ENCODE measurements at regions not wholly inside any gene's neighbourhood (a gene's known extent, or its start where the extent isn't known, plus 50 kb on each side); places are given as distances from the start of the nearest gene placed in this dataset.
"Not testable (repeated sequence)": the region's sequence is repeated elsewhere in the genome, so short reads cannot be mapped to it uniquely, and the experiment has no call there.

GRCh38 chr9:16282718-16283117 lies 587.8 kb downstream of the BNC2 start:
- no peak for DNase-seq

- no peak for DNase-seq
Observed at GRCh38 chr9:16286160-16286559, 584.3 kb downstream of the BNC2 start.

- no peak for DNase-seq
Observed at GRCh38 chr9:16289639-16290038, 580.8 kb downstream of the BNC2 start.

- DNase-seq, result no peak
Observed at GRCh38 chr9:16290169-16290568, 580.3 kb downstream of the BNC2 start.

GRCh38 chr9:16291921-16292320 lies 578.5 kb downstream of the BNC2 start:
- no peak for DNase-seq

- DNase-seq, result no peak
Observed at GRCh38 chr9:16293610-16294009, 576.9 kb downstream of the BNC2 start.

- no peak for DNase-seq
Observed at GRCh38 chr9:16294133-16294770, 576.2 kb downstream of the BNC2 start.

- DNase-seq, result not testable (repeated sequence)
Observed at GRCh38 chr9:16294940-16295339, 575.5 kb downstream of the BNC2 start.

GRCh38 chr9:16299368-16299767 lies 571.1 kb downstream of the BNC2 start:
- DNase-seq, result not testable (repeated sequence)

GRCh38 chr9:16303506-16303905 lies 567.0 kb downstream of the BNC2 start:
- DNase-seq, result no peak

- no peak for DNase-seq
Observed at GRCh38 chr9:16304301-16304700, 566.2 kb downstream of the BNC2 start.

- no peak for DNase-seq
Observed at GRCh38 chr9:16306586-16306985, 563.9 kb downstream of the BNC2 start.

- DNase-seq, result no peak
Observed at GRCh38 chr9:16307626-16308195, 562.8 kb downstream of the BNC2 start.

- no peak for DNase-seq
Observed at GRCh38 chr9:16308645-16309044, 561.8 kb downstream of the BNC2 start.

- no peak for DNase-seq
Observed at GRCh38 chr9:16309082-16309468, 561.4 kb downstream of the BNC2 start.

- no peak for DNase-seq
Observed at GRCh38 chr9:16309469-16310271, 560.8 kb downstream of the BNC2 start.

- DNase-seq, result no peak
Observed at GRCh38 chr9:16310278-16311110, 560.0 kb downstream of the BNC2 start.

- DNase-seq, result no peak
Observed at GRCh38 chr9:16312116-16312515, 558.4 kb downstream of the BNC2 start.

- DNase-seq, result no peak
Observed at GRCh38 chr9:16312962-16313546, 557.4 kb downstream of the BNC2 start.

GRCh38 chr9:16314476-16314875 lies 556.0 kb downstream of the BNC2 start:
- DNase-seq, result no peak

- no peak for DNase-seq
Observed at GRCh38 chr9:16315720-16316119, 554.8 kb downstream of the BNC2 start.

- no peak for DNase-seq
Observed at GRCh38 chr9:16316456-16316855, 554.0 kb downstream of the BNC2 start.
